ENCODE measurements at regions not wholly inside any gene's neighbourhood (a gene's known extent, or its start where the extent isn't known, plus 50 kb on each side); places are given as distances from the start of the nearest gene placed in this dataset.

DNA sequence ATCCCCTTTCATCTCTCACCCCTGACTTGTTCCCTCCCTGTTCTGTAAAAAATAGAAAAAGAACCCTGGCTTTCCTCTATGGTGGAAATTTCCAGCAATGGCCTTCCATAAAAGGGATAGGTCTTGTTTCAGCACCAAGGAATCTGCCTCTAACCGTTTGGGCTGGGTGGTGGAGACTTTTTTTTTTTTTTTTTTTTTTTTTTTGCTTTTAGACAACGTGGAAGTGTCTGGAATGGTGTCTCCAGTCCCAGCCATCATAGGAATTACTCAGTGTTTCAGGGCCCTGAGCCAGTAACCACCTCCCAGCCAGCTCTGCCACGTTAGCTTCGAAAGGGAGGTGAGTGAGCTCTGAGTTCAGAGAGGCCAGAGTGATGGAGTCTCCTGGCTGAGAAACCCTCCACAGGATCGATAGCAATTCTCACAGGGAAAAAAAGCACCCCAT, 97.3 kb upstream of the COL1A2 start:
- TF ChIP-seq, protein P1, sequence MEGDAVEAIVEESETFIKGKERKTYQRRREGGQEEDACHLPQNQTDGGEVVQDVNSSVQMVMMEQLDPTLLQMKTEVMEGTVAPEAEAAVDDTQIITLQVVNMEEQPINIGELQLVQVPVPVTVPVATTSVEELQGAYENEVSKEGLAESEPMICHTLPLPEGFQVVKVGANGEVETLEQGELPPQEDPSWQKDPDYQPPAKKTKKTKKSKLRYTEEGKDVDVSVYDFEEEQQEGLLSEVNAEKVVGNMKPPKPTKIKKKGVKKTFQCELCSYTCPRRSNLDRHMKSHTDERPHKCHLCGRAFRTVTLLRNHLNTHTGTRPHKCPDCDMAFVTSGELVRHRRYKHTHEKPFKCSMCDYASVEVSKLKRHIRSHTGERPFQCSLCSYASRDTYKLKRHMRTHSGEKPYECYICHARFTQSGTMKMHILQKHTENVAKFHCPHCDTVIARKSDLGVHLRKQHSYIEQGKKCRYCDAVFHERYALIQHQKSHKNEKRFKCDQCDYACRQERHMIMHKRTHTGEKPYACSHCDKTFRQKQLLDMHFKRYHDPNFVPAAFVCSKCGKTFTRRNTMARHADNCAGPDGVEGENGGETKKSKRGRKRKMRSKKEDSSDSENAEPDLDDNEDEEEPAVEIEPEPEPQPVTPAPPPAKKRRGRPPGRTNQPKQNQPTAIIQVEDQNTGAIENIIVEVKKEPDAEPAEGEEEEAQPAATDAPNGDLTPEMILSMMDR (conservative IDR thresholded peaks at IDR 0.05) = no peak
- no peak for TF ChIP-seq EZH2 (IDR thresholded peaks at IDR 0.05; ENCODE audit: low read depth)
